Spleen (tissue), 11 donors: ENCODE measurements at regions not wholly inside any gene's neighbourhood (a gene's known extent, or its start where the extent isn't known, plus 50 kb on each side); places are given as distances from the start of the nearest gene placed in this dataset.

Experiments used
- DNase-seq: peaks from one replicate; pipeline ENCODE4 v3.0.0-alpha.2; 2020
- H3K27ac ChIP-seq, 8 donors: fragments of 200-600 bp; sonication (generic) in 7 of 8; 1 replicate in 4 of 8; 2 replicates in 4 of 8; pipeline versions ENCODE4 v1.5.0 to v1.8.0; 2016 to 2021; ENCODE audit warnings: inconsistent platforms in 4 of 8, mild to moderate bottlenecking in 4 of 8, moderate library complexity in 1 of 8
- H3K27me3 ChIP-seq, 7 donors: fragments of 200-600 bp; sonication (generic) in 6 of 7; replicated peaks in 1 of 7; 1 replicate in 4 of 7; 2 replicates in 3 of 7; pipeline versions ENCODE4 v1.5.0 to v1.8.0; 2016 to 2021; ENCODE audit warnings: inconsistent platforms in 3 of 7, mild to moderate bottlenecking in 1 of 7
- H3K36me3 ChIP-seq, 6 donors: fragments of 200-600 bp; sonication (generic) in 5 of 6; 1 replicate in 4 of 6; 2 replicates in 2 of 6; pipeline versions ENCODE4 v1.5.0 to v1.8.0; 2016 to 2021; ENCODE audit warnings: inconsistent platforms in 2 of 6
- H3K4me1 ChIP-seq, 6 donors: fragments of 200-600 bp; sonication (generic) in 5 of 6; 1 replicate in 3 of 6; 2 replicates in 3 of 6; pipeline versions ENCODE4 v1.5.0 to v1.8.0; 2016 to 2021; ENCODE audit warnings: inconsistent platforms in 3 of 6
- H3K4me3 ChIP-seq, 8 donors: fragments of 200-600 bp; sonication (generic) in 7 of 8; 1 replicate in 4 of 8; 2 replicates in 4 of 8; pipeline versions ENCODE4 v1.5.0 to v1.8.0; 2016 to 2021; ENCODE audit warnings: inconsistent platforms in 4 of 8, mild to moderate bottlenecking in 4 of 8, moderate library complexity in 2 of 8
- H3K9me3 ChIP-seq, 8 donors: fragments of 200-600 bp; sonication (generic) in 7 of 8; 1 replicate in 4 of 8; 2 replicates in 4 of 8; pipeline versions ENCODE4 v1.5.0 to v1.8.0; 2016 to 2021; ENCODE audit warnings: inconsistent platforms in 4 of 8
- CTCF ChIP-seq, 11 experiments: fragments of 200-600 bp in 7 of 11; fragments of 450-650 bp in 4 of 11; sonication (generic) in 4 of 11; IDR thresholded peaks in 8 of 11; conservative IDR thresholded peaks in 3 of 11; 1 replicate in 7 of 11; 2 replicates in 4 of 11; pipeline versions ENCODE4 v1.4.0 to v1.8.0; 2016 to 2021; ENCODE audit warnings: antibody characterized with exemption in 11 of 11, inconsistent platforms in 4 of 11, mild to moderate bottlenecking in 1 of 11
- POLR2A ChIP-seq, 3 donors: fragments of 450-650 bp; IDR thresholded peaks; one replicate each; pipeline ENCODE4 v1.5.1; 2017; ENCODE audit warnings: antibody characterized with exemption in 3 of 3, mild to moderate bottlenecking in 1 of 3
- POLR2AphosphoS5 ChIP-seq, 3 donors: sonication (generic); formaldehyde crosslinking; IDR thresholded peaks; one replicate each; pipeline ENCODE4 v1.5.1; 2017; ENCODE audit warnings: antibody characterized with exemption in 3 of 3
- WGBS, 5 donors: extraction: QIAGEN DNeasy Blood & Tissue Kit in 3 of 5; methylation state at CpG; one replicate each; pipeline versions ENCODE4 v1.1.5 to v1.1.7; 2013 to 2018; 5-methylcytosine and 5-hydroxymethylcytosine counted together
- intact Hi-C: fragments of 100-400 bp; cut with DNase I; formaldehyde crosslinking; loops from one replicate; pipeline ENCODE4 v1.15.0; 2023; ENCODE audit warnings: low total_unique reads
- donor health status: healthy with polysubstance abuse.
- donor health status: DM: no; HTN: no; CAD: no; lungs with moderate emphysema.
- donor health status: DM: no; HTN: no; CAD: no.
- donor health status: Bipolar disorder and iron deficiency.
- donor health status: healthy.
- donor health status: DM: no; HTN: no; CAD: no.
- donor health status: DM: yes; HTN: yes; CAD: no.

- no peaks in the 10 kb centered on the region for H3K36me3 ChIP-seq
- H3K27ac ChIP-seq, result no peak overlapping the region
- DNase-seq, result no peak
- H3K4me3 ChIP-seq, result no peak overlapping the region
- no peaks in the 10 kb centered on the region for H3K9me3 ChIP-seq
- 78 to 91% (median 87%) methylated on average over 3 of the region's 3 CpGs for WGBS, 5 donors
- intact Hi-C loops, result no loop called here
- H3K27me3 ChIP-seq, result no peaks in the 10 kb centered on the region
- no peaks in the 10 kb centered on the region for H3K4me1 ChIP-seq
- TF ChIP-seq POLR2A (IDR thresholded peaks at IDR 0.05) (no peak), POLR2AphosphoS5 (IDR thresholded peaks at IDR 0.05) (no peak), CTCF (IDR thresholded peaks at IDR 0.05 in 8 of 11, conservative IDR thresholded peaks at IDR 0.05 in 3 of 11) (no peak)
These were observed 639.1 kb upstream of the SETBP1 start for GRCh38 chr18:44041553-44041952.

GRCh38 chr18:44041961-44042360 is 638.7 kb upstream of the SETBP1 start:
- Histone ChIP-seq H3K9me3 (no peaks in the 10 kb centered on the region), H3K27me3 (no peaks in the 10 kb centered on the region), H3K4me3 (no peak overlapping the region), H3K36me3 (no peaks in the 10 kb centered on the region), H3K4me1 (no peaks in the 10 kb centered on the region), H3K27ac (no peak overlapping the region)
- no peak for DNase-seq
- WGBS, 5 donors, result 71 to 79% (median 75%) methylated on average over 4 of the region's 4 CpGs
- TF ChIP-seq POLR2A (IDR thresholded peaks at IDR 0.05) (no peak), CTCF (IDR thresholded peaks at IDR 0.05 in 8 of 11, conservative IDR thresholded peaks at IDR 0.05 in 3 of 11) (no peak), POLR2AphosphoS5 (IDR thresholded peaks at IDR 0.05) (no peak)
- intact Hi-C loops, result no loop called here

GRCh38 chr18:44046376-44046975 is 634.2 kb upstream of the SETBP1 start:
- H3K27ac ChIP-seq, result no peak overlapping the region
- no peaks in the 10 kb centered on the region for H3K36me3 ChIP-seq
- no peak for TF ChIP-seq POLR2AphosphoS5 (IDR thresholded peaks at IDR 0.05)
- no peak for TF ChIP-seq CTCF (IDR thresholded peaks at IDR 0.05 in 8 of 11, conservative IDR thresholded peaks at IDR 0.05 in 3 of 11)
- no peak for TF ChIP-seq POLR2A (IDR thresholded peaks at IDR 0.05)
- no peak for DNase-seq
- no peaks in the 10 kb centered on the region for H3K4me1 ChIP-seq
- intact Hi-C loops, result no loop called here
- no peak overlapping the region for H3K4me3 ChIP-seq
- WGBS, 5 donors, result 69 to 86% (median 79%) methylated on average over 8 of the region's 8 CpGs
- H3K9me3 ChIP-seq, result no peaks in the 10 kb centered on the region
- no peaks in the 10 kb centered on the region for H3K27me3 ChIP-seq

- no peaks in the 10 kb centered on the region for H3K27me3 ChIP-seq
- H3K4me1 ChIP-seq, result no peaks in the 10 kb centered on the region
- TF ChIP-seq CTCF (IDR thresholded peaks at IDR 0.05 in 8 of 11, conservative IDR thresholded peaks at IDR 0.05 in 3 of 11) (no peak), POLR2AphosphoS5 (IDR thresholded peaks at IDR 0.05) (no peak)
- no peaks in the 10 kb centered on the region for H3K9me3 ChIP-seq
- intact Hi-C loops, result no loop called here
- no peak overlapping the region for H3K27ac ChIP-seq
- DNase-seq, result no peak
- H3K4me3 ChIP-seq, result no peak overlapping the region
- H3K36me3 ChIP-seq, result no peaks in the 10 kb centered on the region
- WGBS, 5 donors, result 89 to 97% (median 93%) methylated on average over 3 of the region's 3 CpGs
These were observed 633.1 kb upstream of the SETBP1 start for GRCh38 chr18:44047585-44047984.
